Ramos (cell line): ENCODE measurements at regions not wholly inside any gene's neighbourhood (a gene's known extent, or its start where the extent isn't known, plus 50 kb on each side); places are given as distances from the start of the nearest gene placed in this dataset.
"Not testable (repeated sequence)": the region's sequence is repeated elsewhere in the genome, so short reads cannot be mapped to it uniquely, and the experiment has no call there.

Experiments
- in situ Hi-C: fragments of 300-500 bp; cut with MboI; formaldehyde crosslinking; loops from one replicate; pipeline ENCODE4 v1.14.3; 2022; ENCODE audit warnings: low sequenced_read_pairs; ENCODE audit not compliant: unreplicated experiment

- in situ Hi-C loops = no loop called here
Measured at GRCh38 chr7:131145770-131146169, 181.9 kb upstream of the MKLN1 start.

GRCh38 chr7:131147604-131148003, 180.1 kb upstream of the MKLN1 start:
- in situ Hi-C loops = no loop called here

- in situ Hi-C loops = no loop called here
Measured at GRCh38 chr7:131148258-131148657, 179.4 kb upstream of the MKLN1 start.

- in situ Hi-C loops = no loop called here
Measured at GRCh38 chr7:131148708-131149428, 178.8 kb upstream of the MKLN1 start.

- in situ Hi-C loops = no loop called here
Measured at GRCh38 chr7:131149429-131149773, 178.3 kb upstream of the MKLN1 start.

- in situ Hi-C loops = no loop called here
Measured at GRCh38 chr7:131149840-131150239, 177.8 kb upstream of the MKLN1 start.

GRCh38 chr7:131151034-131151433, 176.6 kb upstream of the MKLN1 start:
- in situ Hi-C loops = no loop called here

GRCh38 chr7:131152766-131153165, 174.9 kb upstream of the MKLN1 start:
- in situ Hi-C loops = no loop called here

- in situ Hi-C loops = no loop called here
Measured at GRCh38 chr7:131154380-131154779, 173.3 kb upstream of the MKLN1 start.

- in situ Hi-C loops = no loop called here
Measured at GRCh38 chr7:131157530-131158243, 170.0 kb upstream of the MKLN1 start.

GRCh38 chr7:131158244-131158636, 169.4 kb upstream of the MKLN1 start:
- in situ Hi-C loops = not testable (repeated sequence)

GRCh38 chr7:131159961-131160361, 167.7 kb upstream of the MKLN1 start:
- in situ Hi-C loops = no loop called here

GRCh38 chr7:131161103-131161502, 166.6 kb upstream of the MKLN1 start:
- in situ Hi-C loops = no loop called here

- in situ Hi-C loops = no loop called here
Measured at GRCh38 chr7:131164025-131164925, 163.4 kb upstream of the MKLN1 start.

GRCh38 chr7:131166066-131166465, 161.6 kb upstream of the MKLN1 start:
- in situ Hi-C loops = no loop called here

- in situ Hi-C loops = no loop called here
Measured at GRCh38 chr7:131170440-131171271, 157.0 kb upstream of the MKLN1 start.

- in situ Hi-C loops = no loop called here
Measured at GRCh38 chr7:131173145-131173890, 154.4 kb upstream of the MKLN1 start.

- in situ Hi-C loops = no loop called here
Measured at GRCh38 chr7:131174391-131174790, 153.3 kb upstream of the MKLN1 start.

GRCh38 chr7:131174855-131175254, 152.8 kb upstream of the MKLN1 start:
- in situ Hi-C loops = no loop called here
